NCI-H82 treated with DMSO at 0.1 percent for 48 hours (cell line): ENCODE measurements at regions not wholly inside any gene's neighbourhood (a gene's known extent, or its start where the extent isn't known, plus 50 kb on each side); places are given as distances from the start of the nearest gene placed in this dataset.
A peak's percentile ranks its signal among the peaks of the same experiment; 100 is the strongest.
"Not testable (repeated sequence)": the region's sequence is repeated elsewhere in the genome, so short reads cannot be mapped to it uniquely, and the experiment has no call there.

ENCODE experiments used
- DNase-seq: peaks from one replicate; lab custom pipeline; 2025; ENCODE audit not compliant: unreplicated experiment; lab: John Stamatoyannopoulos, UW

- DNase-seq = no peak
Observed at GRCh38 chr5:44942524-44943001, 133.8 kb downstream of the MRPS30 start.

- DNase-seq = no peak
Observed at GRCh38 chr5:44943647-44944046, 134.9 kb downstream of the MRPS30 start.

GRCh38 chr5:44945743-44946142, 137.0 kb downstream of the MRPS30 start:
- DNase-seq = no peak

- no peak for DNase-seq
Observed at GRCh38 chr5:44949687-44950086, 140.9 kb downstream of the MRPS30 start.

- DNase-seq = no peak
Observed at GRCh38 chr5:44951371-44951770, 142.6 kb downstream of the MRPS30 start.

GRCh38 chr5:44952376-44952775, 143.6 kb downstream of the MRPS30 start:
- no peak for DNase-seq

- DNase-seq = no peak
Observed at GRCh38 chr5:44953078-44953477, 144.3 kb downstream of the MRPS30 start.

GRCh38 chr5:44958943-44959454, 150.3 kb downstream of the MRPS30 start:
- DNase-seq = not testable (repeated sequence)

- DNase-seq = no peak
Observed at GRCh38 chr5:44969825-44970224, 161.1 kb downstream of the MRPS30 start.

- DNase-seq = not testable (repeated sequence)
Observed at GRCh38 chr5:44970963-44971362, 162.2 kb downstream of the MRPS30 start.

- DNase-seq = no peak
Observed at GRCh38 chr5:44974813-44975212, 166.1 kb downstream of the MRPS30 start.

GRCh38 chr5:44981708-44982107, 173.0 kb downstream of the MRPS30 start:
- DNase-seq = no peak

- no peak for DNase-seq
Observed at GRCh38 chr5:44983006-44983405, 174.3 kb downstream of the MRPS30 start.

- DNase-seq = no peak
Observed at GRCh38 chr5:44987026-44987425, 178.3 kb downstream of the MRPS30 start.

GRCh38 chr5:44991693-44992092, 182.9 kb downstream of the MRPS30 start:
- DNase-seq = no peak

- DNase-seq = no peak
Observed at GRCh38 chr5:44993286-44993685, 184.5 kb downstream of the MRPS30 start.

- no peak for DNase-seq
Observed at GRCh38 chr5:44997506-44997905, 188.8 kb downstream of the MRPS30 start.

GRCh38 chr5:45007102-45007501, 198.4 kb downstream of the MRPS30 start:
- not testable (repeated sequence) for DNase-seq

GRCh38 chr5:45017568-45017967, 208.8 kb downstream of the MRPS30 start:
- DNase-seq = no peak

GRCh38 chr5:45029553-45029952, 220.8 kb downstream of the MRPS30 start:
- DNase-seq = no peak

GRCh38 chr5:45035991-45036390, 227.2 kb downstream of the MRPS30 start:
- DNase-seq = no peak

GRCh38 chr5:45037927-45038326, 229.2 kb downstream of the MRPS30 start:
- DNase-seq = no peak

- peak; percentile 8 for DNase-seq
Observed at GRCh38 chr5:45038366-45038987, 229.7 kb downstream of the MRPS30 start.
